Neural cell (in vitro differentiated cells): ENCODE measurements at regions not wholly inside any gene's neighbourhood (a gene's known extent, or its start where the extent isn't known, plus 50 kb on each side); places are given as distances from the start of the nearest gene placed in this dataset.

Experiments
- H2AFZ ChIP-seq: fragments of 200-600, 300-800 bp; sonication (generic), shearing (Covaris generic); 2 replicates; pipeline ENCODE4 v1.6.0; 2014; ENCODE audit warnings: low read depth, mild to moderate bottlenecking, antibody characterized with exemption, low read length, moderate library complexity
- H3F3A ChIP-seq: fragments of 200-600 bp; shearing (Covaris generic); 2 replicates; pipeline ENCODE4 v1.6.1; 2016; ENCODE audit warnings: mild to moderate bottlenecking, moderate library complexity, mixed read lengths, antibody characterized with exemption, low read length; ENCODE audit not compliant: insufficient read depth, poor library complexity, severe bottlenecking
- H3K27ac ChIP-seq: fragments of 200-600, 300-800 bp; sonication (generic), shearing (Covaris generic); 2 replicates; pipeline ENCODE4 v1.5.1; 2014; ENCODE audit warnings: mild to moderate bottlenecking, low read length, moderate library complexity
- H3K27me3 ChIP-seq: fragments of 300-800, 200-600 bp; sonication (generic), shearing (Covaris generic); 2 replicates; pipeline ENCODE4 v1.6.0; 2014; ENCODE audit warnings: mild to moderate bottlenecking, low read depth, low read length, moderate library complexity; ENCODE audit not compliant: insufficient read depth
- H3K36me3 ChIP-seq: fragments of 300-800, 200-600 bp; sonication (generic), shearing (Covaris generic); 2 replicates; pipeline ENCODE4 v1.5.1; 2014; ENCODE audit warnings: mild to moderate bottlenecking, antibody characterized with exemption, low read length, moderate library complexity; ENCODE audit not compliant: insufficient read depth
- H3K4me2 ChIP-seq: fragments of 300-800, 200-600 bp; sonication (generic), shearing (Covaris generic); 2 replicates; pipeline ENCODE4 v1.6.0; 2014; ENCODE audit warnings: mild to moderate bottlenecking, low read length
- H3K4me3 ChIP-seq: fragments of 300-800, 200-600 bp; sonication (generic), shearing (Covaris generic); 2 replicates; pipeline ENCODE4 v1.5.1; 2014; ENCODE audit warnings: mild to moderate bottlenecking, low read length, moderate library complexity
- H3K79me2 ChIP-seq: fragments of 200-600 bp; shearing (Covaris generic); replicated peaks from 2 replicates; pipeline ENCODE4 v1.6.0; 2014; ENCODE audit warnings: mild to moderate bottlenecking, low read length, moderate library complexity; ENCODE audit not compliant: insufficient read depth
- H3K9ac ChIP-seq: fragments of 300-800, 200-600 bp; sonication (generic), shearing (Covaris generic); 2 replicates; pipeline ENCODE4 v1.6.1; 2016; ENCODE audit warnings: mild to moderate bottlenecking, low read length, mixed read lengths
- H3K9me2 ChIP-seq: fragments of 200-600 bp; shearing (Covaris generic); 2 replicates; pipeline ENCODE4 v1.6.1; 2016; ENCODE audit warnings: mild to moderate bottlenecking, low read length, mixed read lengths; ENCODE audit not compliant: insufficient read depth
- H3K9me3 ChIP-seq: fragments of 200-600, 300-800 bp; sonication (generic), shearing (Covaris generic); 2 replicates; pipeline ENCODE4 v1.6.1; 2016; ENCODE audit warnings: mild to moderate bottlenecking, mixed run types, low read length, moderate library complexity, mixed read lengths
- H4K20me1 ChIP-seq: fragments of 200-600 bp; shearing (Covaris generic); 2 replicates; pipeline ENCODE4 v1.6.1; 2016; ENCODE audit warnings: mild to moderate bottlenecking, mixed run types; ENCODE audit not compliant: insufficient read depth
- CTCF ChIP-seq: fragments of 450-650 bp; IDR thresholded peaks from 2 replicates; pipeline ENCODE4 v1.5.1; 2014; ENCODE audit warnings: antibody characterized with exemption, mild to moderate bottlenecking, moderate library complexity; ENCODE audit not compliant: poor library complexity, severe bottlenecking
- EP300 ChIP-seq: fragments of 450-650 bp; conservative IDR thresholded peaks from 2 replicates; pipeline ENCODE4 v1.6.1; 2014; ENCODE audit warnings: antibody characterized with exemption, mild to moderate bottlenecking, moderate library complexity; ENCODE audit not compliant: poor library complexity, severe bottlenecking
- EZH2 ChIP-seq: fragments of 200-600, 300-800 bp; shearing (Covaris generic), sonication (generic); IDR thresholded peaks from 2 replicates; pipeline ENCODE4 v1.6.1; 2014; ENCODE audit warnings: antibody characterized with exemption, low read length, borderline replicate concordance, mild to moderate bottlenecking; ENCODE audit not compliant: insufficient read depth, poor library complexity, severe bottlenecking
- MXI1 ChIP-seq: fragments of 450-650 bp; conservative IDR thresholded peaks from 2 replicates; pipeline ENCODE4 v1.6.1; 2014; ENCODE audit warnings: antibody characterized with exemption, mild to moderate bottlenecking; ENCODE audit not compliant: poor library complexity, severe bottlenecking
- POLR2AphosphoS5 ChIP-seq: IDR thresholded peaks from 2 replicates; pipeline ENCODE4 v1.6.1; 2012
- RAD21 ChIP-seq: fragments of 450-650 bp; conservative IDR thresholded peaks from 2 replicates; pipeline ENCODE4 v1.6.1; 2014; ENCODE audit warnings: antibody characterized with exemption, mild to moderate bottlenecking, moderate library complexity
- REST ChIP-seq: IDR thresholded peaks from 2 replicates; pipeline ENCODE4 v1.6.1; 2012; ENCODE audit warnings: borderline replicate concordance
- SMC3 ChIP-seq: fragments of 450-650 bp; conservative IDR thresholded peaks from 2 replicates; pipeline ENCODE4 v1.6.1; 2014; ENCODE audit warnings: antibody characterized with exemption, mild to moderate bottlenecking, moderate library complexity; ENCODE audit not compliant: poor library complexity
- TAF1 ChIP-seq: IDR thresholded peaks from 2 replicates; pipeline ENCODE4 v1.6.1; 2012; ENCODE audit warnings: low read depth

- H3K36me3 ChIP-seq = no peaks in the 10 kb centered on the region
- H3K79me2 ChIP-seq = no peaks in the 10 kb centered on the region
- H3K9ac ChIP-seq = no peak overlapping the region
- H3K9me2 ChIP-seq = no peaks in the 10 kb centered on the region
- no peak overlapping the region for H3K27ac ChIP-seq
- H4K20me1 ChIP-seq = no peaks in the 10 kb centered on the region
- H2AFZ ChIP-seq = no peak overlapping the region
- H3K27me3 ChIP-seq = no peaks in the 10 kb centered on the region
- H3F3A ChIP-seq = no peaks in the 10 kb centered on the region
- TF ChIP-seq POLR2AphosphoS5 (no peak), RAD21 (no peak), CTCF (no peak)
- H3K4me3 ChIP-seq = no peak overlapping the region
- H3K9me3 ChIP-seq = no peaks in the 10 kb centered on the region
- no peak overlapping the region for H3K4me2 ChIP-seq
These were observed 72.4 kb downstream of the PCDH7 start for GRCh38 chr4:30792601-30793000.

GRCh38 chr4:30801876-30802275, 81.7 kb downstream of the PCDH7 start:
- Histone ChIP-seq H3K9ac (no peak overlapping the region), H3K9me3 (no peaks in the 10 kb centered on the region), H3K36me3 (no peaks in the 10 kb centered on the region), H3K27ac (no peak overlapping the region), H3K79me2 (no peaks in the 10 kb centered on the region), H3K4me2 (no peak overlapping the region), H3K4me3 (no peak overlapping the region), H3K9me2 (no peaks in the 10 kb centered on the region), H3F3A (no peaks in the 10 kb centered on the region), H4K20me1 (no peaks in the 10 kb centered on the region), H2AFZ (no peak overlapping the region), H3K27me3 (no peaks in the 10 kb centered on the region)
- TF ChIP-seq SMC3 = no peak

GRCh38 chr4:30802622-30803323, 82.6 kb downstream of the PCDH7 start:
- Histone ChIP-seq H3F3A (no peaks in the 10 kb centered on the region), H3K4me2 (no peak overlapping the region), H3K4me3 (no peak overlapping the region), H3K9ac (no peak overlapping the region), H2AFZ (no peak overlapping the region), H3K9me3 (no peaks in the 10 kb centered on the region), H3K27ac (no peak overlapping the region), H3K79me2 (no peaks in the 10 kb centered on the region), H3K27me3 (no peaks in the 10 kb centered on the region), H4K20me1 (no peaks in the 10 kb centered on the region), H3K9me2 (no peaks in the 10 kb centered on the region), H3K36me3 (no peaks in the 10 kb centered on the region)
- TF ChIP-seq TAF1 = no peak
- TF ChIP-seq MXI1 = no peak
- no peak for TF ChIP-seq REST
- TF ChIP-seq CTCF = no peak
- TF ChIP-seq EP300 = no peak
- TF ChIP-seq SMC3 = no peak
- no peak for TF ChIP-seq POLR2AphosphoS5
- no peak for TF ChIP-seq RAD21
- no peak for TF ChIP-seq EZH2
